GM21447 (cell line): ENCODE measurements at regions not wholly inside any gene's neighbourhood (a gene's known extent, or its start where the extent isn't known, plus 50 kb on each side); places are given as distances from the start of the nearest gene placed in this dataset.
"Not testable (repeated sequence)": the region's sequence is repeated elsewhere in the genome, so short reads cannot be mapped to it uniquely, and the experiment has no call there.

Experiments
- ATAC-seq: cut with Tn5 transposase; IDR thresholded peaks from one replicate; pipeline ENCODE4 v1.9.1; 2021; ENCODE audit not compliant: unreplicated experiment

GRCh38 chrX:114028907-114029662, 554.8 kb upstream of the HTR2C start:
- ATAC-seq = no peak

GRCh38 chrX:114017086-114017485, 566.8 kb upstream of the HTR2C start:
- ATAC-seq = no peak

GRCh38 chrX:114015966-114016365, 567.9 kb upstream of the HTR2C start:
- ATAC-seq = no peak

DNA sequence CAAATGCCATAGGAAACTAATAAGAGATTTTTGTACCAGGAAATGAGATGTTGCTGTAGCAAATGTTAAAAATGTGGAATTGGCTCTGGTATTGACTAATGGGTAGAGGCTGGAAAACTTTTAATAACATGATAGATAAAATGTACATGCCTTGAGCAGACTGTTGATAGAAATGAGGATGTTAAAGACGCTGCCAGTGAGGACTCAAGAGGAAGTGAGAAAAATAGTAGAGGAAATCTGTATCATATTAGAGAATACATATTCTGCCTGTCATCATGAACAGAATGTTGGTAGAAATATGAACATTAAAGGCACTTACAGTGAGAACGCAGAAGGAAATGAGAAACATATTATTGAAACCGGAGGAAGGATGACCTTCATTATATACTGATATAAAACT, 577.2 kb upstream of the HTR2C start:
- no peak for ATAC-seq

GRCh38 chrX:113996781-113997180, 587.1 kb upstream of the HTR2C start:
- no peak for ATAC-seq

GRCh38 chrX:113991720-113992119, 592.2 kb upstream of the HTR2C start:
- not testable (repeated sequence) for ATAC-seq

- not testable (repeated sequence) for ATAC-seq
These were observed 593.2 kb upstream of the HTR2C start for GRCh38 chrX:113990669-113991068.

- not testable (repeated sequence) for ATAC-seq
These were observed 595.5 kb upstream of the HTR2C start for GRCh38 chrX:113988315-113988935.

- no peak for ATAC-seq
These were observed 597.5 kb upstream of the HTR2C start for GRCh38 chrX:113986427-113986826.

- no peak for ATAC-seq
These were observed 601.1 kb upstream of the HTR2C start for GRCh38 chrX:113982766-113983165.

DNA sequence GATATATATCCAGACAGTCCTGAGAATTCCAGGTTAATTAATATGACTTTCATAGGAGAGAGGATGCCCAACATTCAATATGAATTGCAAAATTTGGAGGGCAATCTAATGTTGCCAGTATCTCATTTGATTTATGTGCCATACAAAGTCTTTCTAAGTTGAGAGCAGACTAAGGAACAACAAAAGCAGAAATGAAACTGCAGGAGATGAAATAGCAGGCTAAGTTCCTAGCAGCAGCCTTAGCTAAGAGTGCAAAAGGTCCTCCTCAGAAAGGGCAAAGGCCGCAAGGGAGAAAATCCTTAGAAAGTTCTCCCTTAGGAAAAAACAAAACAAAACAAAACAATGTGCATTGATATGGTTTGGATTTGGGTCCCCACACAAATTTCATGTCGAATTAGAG, 602.9 kb upstream of the HTR2C start:
- ATAC-seq = no peak

DNA sequence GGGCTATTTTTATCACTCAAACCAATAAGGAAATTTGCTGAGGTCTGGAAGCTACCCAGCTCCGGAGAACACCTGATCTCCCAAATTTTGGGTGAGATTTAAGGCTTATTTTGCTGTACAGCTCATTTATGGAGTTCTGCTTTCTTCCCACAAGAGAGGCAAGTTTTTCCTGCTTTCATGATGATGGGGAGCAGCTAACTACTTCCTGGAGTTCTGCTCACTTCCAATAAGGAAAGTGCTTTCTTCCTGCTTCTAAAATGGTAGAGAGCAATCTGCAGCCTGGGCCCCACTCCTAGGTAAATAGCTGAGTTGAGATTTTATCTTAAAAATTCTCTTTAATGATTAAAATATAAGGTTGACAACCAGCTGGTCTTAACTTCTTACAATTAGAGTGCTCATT, 606.0 kb upstream of the HTR2C start:
- ATAC-seq = no peak

- no peak for ATAC-seq
These were observed 608.4 kb upstream of the HTR2C start for GRCh38 chrX:113975441-113975840.

- ATAC-seq = no peak
These were observed 609.0 kb upstream of the HTR2C start for GRCh38 chrX:113974881-113975280.

- no peak for ATAC-seq
These were observed 610.2 kb upstream of the HTR2C start for GRCh38 chrX:113973706-113974105.

- ATAC-seq = no peak
These were observed 617.1 kb upstream of the HTR2C start for GRCh38 chrX:113966791-113967190.

GRCh38 chrX:113962343-113962742, 621.5 kb upstream of the HTR2C start:
- ATAC-seq = no peak

DNA sequence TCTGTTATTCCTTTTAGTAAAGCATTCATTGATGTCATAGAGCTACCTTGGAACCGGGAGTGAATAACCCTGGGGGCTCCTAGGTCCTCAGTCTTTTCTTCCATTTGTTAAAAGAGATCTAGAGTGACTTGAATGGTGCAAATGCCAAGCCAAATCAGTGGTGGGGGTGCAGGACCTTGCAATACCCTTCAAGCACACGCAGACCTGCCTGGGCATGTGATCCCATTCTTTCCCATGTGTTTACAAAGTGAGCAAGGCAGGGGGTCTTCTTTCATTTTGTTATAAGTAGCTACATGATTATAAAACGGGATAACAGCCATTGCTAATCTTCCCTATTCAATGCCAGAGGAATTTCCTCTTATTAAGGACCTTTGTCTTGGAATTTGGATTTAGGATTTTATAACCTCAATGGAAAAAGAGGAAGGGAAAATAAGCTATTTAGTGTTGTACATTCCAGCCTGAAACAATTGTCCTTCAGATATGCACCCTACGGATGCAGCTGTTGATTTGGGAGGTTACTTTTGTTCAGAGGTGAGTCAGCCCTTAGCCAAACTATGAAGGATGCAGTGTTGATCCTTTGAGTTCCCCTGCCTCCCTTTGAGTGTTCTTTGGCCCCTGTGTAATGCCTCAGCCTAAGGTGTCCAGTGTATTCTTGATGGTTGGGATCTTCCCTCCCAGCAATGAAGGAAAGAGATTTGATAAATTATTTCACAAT, 623.8 kb upstream of the HTR2C start:
- ATAC-seq = no peak

DNA sequence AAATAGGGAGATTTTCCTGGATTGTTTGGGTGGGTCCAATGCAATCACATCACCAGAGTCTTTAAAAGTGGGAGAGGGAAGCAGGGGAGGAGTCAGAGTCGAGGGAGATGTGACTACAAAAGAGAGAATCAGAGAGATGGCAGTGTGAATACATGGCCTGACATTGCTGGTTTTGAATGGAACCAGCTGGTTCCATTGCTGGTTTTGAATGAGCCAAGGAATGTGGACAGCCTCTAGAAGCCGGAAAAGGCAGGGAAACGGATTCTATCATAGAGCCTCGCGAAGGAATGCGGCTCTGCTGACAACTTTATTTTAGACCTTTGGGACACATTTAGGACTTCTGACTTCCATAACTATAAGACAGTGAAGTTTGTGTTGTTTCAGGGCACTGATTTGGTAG, 627.0 kb upstream of the HTR2C start:
- ATAC-seq = no peak

- ATAC-seq = no peak
These were observed 629.6 kb upstream of the HTR2C start for GRCh38 chrX:113954297-113954696.

- no peak for ATAC-seq
These were observed 633.7 kb upstream of the HTR2C start for GRCh38 chrX:113950081-113950678.

GRCh38 chrX:113947548-113947947, 636.3 kb upstream of the HTR2C start:
- ATAC-seq = no peak
